ENCODE measurements at regions not wholly inside any gene's neighbourhood (a gene's known extent, or its start where the extent isn't known, plus 50 kb on each side); places are given as distances from the start of the nearest gene placed in this dataset.

- no peak for TF ChIP-seq EZH2 (IDR thresholded peaks at IDR 0.05; ENCODE audit: low read length, unreplicated experiment)
- no peak for TF ChIP-seq CTCF (conservative IDR thresholded peaks at IDR 0.05; ENCODE audit: low read depth, low read length)
Measured at GRCh38 chrX:94454606-94455005, 780.6 kb downstream of the FAM133A start.
